Choroid plexus epithelial cell (primary cell): ENCODE measurements at regions not wholly inside any gene's neighbourhood (a gene's known extent, or its start where the extent isn't known, plus 50 kb on each side); places are given as distances from the start of the nearest gene placed in this dataset.
"Not testable (repeated sequence)": the region's sequence is repeated elsewhere in the genome, so short reads cannot be mapped to it uniquely, and the experiment has no call there.

Source experiments
- DNase-seq: peaks from one replicate; pipeline ENCODE4 v3.0.0-alpha.2; 2010; ENCODE audit warnings: low read depth
- H3K4me3 ChIP-seq: 2 replicates; pipeline ENCODE4 v1.5.1; 2011; ENCODE audit warnings: low read depth, mild to moderate bottlenecking, control low read depth, low read length, moderate library complexity
- TF ChIP-seq, protein P1 (sequence below): conservative IDR thresholded peaks from 2 replicates; pipeline ENCODE4 v1.5.1; 2011; ENCODE audit warnings: low read depth, mild to moderate bottlenecking, control low read depth, inconsistent platforms, low read length, moderate library complexity

DNA sequence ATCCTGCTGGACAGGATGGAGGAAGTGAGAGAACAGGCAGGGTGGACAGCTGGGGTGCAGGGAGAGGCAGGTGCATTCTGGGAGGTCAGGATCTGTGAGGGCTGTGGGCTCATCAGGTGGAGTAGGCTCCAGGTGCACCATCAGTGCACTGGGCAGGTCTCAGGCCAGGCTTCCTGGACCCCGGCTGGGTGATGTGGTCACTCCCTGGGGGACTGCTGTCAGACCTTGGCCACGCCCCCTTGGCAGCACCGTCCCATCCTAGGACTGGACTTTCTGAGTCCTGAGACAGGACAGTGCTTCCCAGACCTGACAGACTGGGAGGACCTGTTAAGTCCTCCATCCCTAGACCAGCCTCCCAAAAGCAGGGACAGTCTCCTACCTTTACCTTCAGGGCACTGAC is 626.7 kb upstream of the DEFB115 start:
- TF ChIP-seq, protein P1, sequence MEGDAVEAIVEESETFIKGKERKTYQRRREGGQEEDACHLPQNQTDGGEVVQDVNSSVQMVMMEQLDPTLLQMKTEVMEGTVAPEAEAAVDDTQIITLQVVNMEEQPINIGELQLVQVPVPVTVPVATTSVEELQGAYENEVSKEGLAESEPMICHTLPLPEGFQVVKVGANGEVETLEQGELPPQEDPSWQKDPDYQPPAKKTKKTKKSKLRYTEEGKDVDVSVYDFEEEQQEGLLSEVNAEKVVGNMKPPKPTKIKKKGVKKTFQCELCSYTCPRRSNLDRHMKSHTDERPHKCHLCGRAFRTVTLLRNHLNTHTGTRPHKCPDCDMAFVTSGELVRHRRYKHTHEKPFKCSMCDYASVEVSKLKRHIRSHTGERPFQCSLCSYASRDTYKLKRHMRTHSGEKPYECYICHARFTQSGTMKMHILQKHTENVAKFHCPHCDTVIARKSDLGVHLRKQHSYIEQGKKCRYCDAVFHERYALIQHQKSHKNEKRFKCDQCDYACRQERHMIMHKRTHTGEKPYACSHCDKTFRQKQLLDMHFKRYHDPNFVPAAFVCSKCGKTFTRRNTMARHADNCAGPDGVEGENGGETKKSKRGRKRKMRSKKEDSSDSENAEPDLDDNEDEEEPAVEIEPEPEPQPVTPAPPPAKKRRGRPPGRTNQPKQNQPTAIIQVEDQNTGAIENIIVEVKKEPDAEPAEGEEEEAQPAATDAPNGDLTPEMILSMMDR, result no peak
- H3K4me3 ChIP-seq, result no peak overlapping the region
- DNase-seq, result no peak

DNA sequence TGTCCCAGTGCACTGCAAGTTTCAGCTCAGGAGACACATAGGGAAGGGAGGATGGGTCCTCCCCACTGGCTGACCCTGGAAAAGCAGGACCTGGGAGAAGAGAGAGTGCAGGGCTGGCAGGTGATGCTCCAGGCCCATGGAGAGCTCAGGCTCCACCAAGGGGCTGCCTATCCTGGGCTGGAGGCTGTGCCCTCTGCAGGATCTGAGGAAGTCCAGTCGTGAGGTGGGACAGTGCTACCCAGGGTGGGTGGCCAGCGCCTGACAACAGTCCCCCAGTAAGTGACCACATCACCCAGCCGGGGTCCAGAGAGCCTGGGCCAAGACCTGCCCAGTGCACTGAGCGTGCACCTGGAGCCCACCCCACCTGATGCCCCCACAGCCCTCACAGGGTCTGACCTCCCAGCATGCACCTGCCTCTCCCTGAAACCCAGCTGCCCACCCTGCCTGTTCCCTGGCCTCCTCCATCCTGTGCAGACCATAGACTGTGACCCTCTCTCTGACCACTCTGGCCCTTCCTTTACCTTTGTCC is 626.1 kb upstream of the DEFB115 start:
- not testable (repeated sequence) for DNase-seq, H3K4me3 ChIP-seq

DNA sequence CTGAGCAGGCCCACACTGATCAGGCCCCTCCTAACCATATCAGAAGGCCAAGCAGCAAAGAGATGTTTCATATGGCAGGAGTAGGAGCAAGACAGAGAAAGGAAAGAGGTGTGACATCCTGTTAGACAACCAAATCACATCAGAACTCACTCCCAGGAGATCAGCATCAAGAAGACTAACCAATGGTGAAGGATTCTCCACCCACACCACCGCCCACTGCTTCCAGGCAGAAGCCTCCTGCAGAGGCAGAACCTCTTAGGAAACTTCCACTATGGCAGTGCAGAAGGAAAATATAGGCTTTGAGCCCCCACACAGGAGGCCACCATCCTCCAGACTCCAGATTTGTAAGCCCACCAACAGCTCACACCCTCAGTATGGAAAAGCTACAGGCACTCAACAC is 624.7 kb upstream of the DEFB115 start:
- H3K4me3 ChIP-seq, DNase-seq: not testable (repeated sequence)

DNA sequence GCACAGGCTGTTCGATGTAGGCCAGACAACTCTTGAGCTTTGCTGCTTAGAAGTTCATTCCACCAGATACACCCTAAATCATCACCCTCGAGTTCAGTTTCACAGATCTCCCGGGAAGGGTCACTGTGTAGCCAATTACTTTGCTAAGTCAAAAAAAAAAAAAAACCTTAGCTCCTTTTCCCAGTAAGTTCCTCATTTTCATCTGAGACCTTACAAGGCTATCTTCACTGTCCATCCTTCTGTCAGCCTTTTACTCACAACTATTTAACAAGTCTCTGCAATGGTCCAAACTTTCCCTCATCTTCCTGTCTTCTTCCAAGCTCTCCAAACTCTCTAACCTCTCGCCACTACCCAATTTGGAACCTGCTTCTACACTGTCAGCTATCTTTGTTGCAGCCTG is 615.9 kb upstream of the DEFB115 start:
- not testable (repeated sequence) for H3K4me3 ChIP-seq, DNase-seq

DNA sequence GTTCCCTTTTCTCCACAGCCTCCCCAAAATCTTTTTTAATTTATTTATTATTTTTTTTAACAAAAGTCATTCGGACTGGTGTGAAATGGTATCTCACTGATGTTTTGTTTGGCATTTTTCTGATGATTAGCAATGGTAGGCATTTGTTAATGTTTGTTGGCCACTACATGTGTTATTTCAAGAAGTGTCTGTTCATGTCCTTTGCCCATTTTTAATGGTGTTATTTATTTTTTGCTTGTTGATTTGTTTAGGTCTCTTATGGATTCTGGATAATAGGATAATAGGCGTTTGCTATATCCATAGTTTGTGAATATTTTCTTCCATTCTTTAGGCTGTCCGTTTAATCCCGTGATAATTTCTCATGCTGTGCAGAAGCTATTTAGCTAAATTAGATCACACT is 596.5 kb upstream of the DEFB115 start:
- H3K4me3 ChIP-seq, DNase-seq: not testable (repeated sequence)

DNA sequence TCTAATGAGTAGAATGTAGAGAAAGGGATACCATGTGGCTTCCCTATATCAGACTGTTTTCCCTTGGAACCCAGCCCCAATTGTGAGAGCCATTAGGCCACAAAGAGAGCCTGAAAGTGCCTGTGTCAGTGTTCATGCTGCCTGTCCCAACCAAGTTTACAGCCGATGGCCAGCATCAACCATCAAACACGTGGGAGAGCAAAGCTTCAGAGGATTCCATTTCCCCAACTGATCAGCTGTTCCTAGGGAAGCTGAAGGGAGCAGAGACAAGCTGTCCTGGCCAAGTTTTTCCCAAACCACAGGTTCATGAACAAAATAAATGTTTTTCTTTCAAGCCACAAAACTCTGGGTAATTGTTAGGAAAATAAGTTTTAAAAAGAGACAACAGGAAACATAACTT is 589.0 kb upstream of the DEFB115 start:
- DNase-seq, result not testable (repeated sequence)

DNA sequence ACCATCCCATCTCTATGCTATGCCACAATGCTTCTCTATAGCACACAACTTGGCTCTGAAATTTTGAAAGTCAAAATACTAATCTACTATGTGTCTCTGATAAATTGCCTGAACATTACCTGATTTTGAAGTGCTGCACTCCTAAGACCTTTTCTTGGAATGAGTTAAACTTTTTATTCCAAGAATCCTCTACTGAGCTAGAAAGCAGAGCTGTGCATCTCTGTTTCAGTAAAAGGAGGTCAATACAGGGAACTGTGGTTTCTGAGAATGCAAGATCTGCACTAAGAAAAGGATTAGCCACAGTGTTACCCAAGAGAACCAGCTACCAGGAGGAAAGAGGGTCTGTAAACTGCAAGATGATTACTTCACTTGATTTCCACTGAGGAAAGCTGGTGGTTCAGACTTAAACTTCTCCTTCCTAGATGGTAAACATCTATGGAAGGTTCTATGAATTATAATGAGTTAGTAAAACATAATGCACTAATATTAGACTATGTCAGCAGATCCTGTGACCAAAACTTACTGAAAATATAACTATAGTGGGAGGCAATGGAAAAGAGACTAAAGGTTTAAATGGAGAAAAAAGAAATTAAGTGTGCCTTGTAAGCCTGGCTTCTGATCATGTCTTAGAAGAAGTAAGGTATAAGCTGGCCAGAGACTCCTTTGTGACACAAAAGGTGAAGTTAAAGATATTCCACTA is 588.0 kb upstream of the DEFB115 start:
- H3K4me3 ChIP-seq, DNase-seq: not testable (repeated sequence)

More for the DNA sequence above, 589.0 kb upstream of the DEFB115 start:
- not testable (repeated sequence) for H3K4me3 ChIP-seq

DNA sequence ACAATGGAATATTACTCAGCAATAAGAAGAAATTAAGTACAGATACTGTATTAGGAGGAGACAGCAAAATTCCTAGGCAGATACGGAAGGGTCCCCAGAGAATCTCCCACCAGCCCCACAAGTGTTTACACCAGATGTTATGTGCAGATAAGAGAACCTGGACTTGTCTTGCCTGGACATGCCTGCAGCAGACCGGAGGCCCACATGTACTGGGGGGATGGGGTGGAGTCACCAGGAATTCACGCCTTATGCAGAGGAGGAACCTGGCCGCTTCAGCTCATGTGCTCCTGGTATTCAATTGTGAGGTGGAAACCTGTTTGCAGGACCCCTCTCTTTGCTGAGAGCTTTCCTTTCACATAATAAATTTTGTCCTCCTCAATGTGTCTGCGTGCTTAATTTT is 586.3 kb upstream of the DEFB115 start:
- not testable (repeated sequence) for DNase-seq, H3K4me3 ChIP-seq

DNA sequence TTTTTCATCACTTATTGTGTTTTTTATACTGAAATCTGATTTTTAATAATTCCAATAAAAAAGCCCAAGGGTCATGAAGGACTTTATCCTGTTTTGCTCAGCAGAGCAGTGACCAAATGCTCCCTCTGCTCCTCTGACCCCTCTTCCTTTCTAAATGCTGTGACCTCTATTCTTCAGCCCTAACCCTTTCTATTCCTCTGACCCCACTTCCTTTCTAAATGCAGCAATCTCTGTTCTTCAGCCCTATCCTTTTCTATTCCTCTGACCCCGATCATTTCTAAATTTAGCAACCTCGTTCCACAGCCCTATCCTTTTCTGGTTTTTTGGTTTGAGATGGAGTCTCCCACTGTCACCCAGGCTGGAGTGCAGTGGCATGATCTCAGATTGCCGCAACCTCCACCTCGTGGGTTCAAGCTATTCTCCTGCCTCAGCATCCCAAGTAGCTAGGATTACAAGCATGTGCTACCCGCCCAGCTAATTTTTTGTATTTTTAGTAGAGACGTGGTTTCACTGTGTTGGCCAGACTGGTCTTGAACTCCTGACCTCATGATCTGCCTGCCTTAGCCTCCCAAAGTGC is 581.4 kb upstream of the DEFB115 start:
- DNase-seq, result not testable (repeated sequence)

DNA sequence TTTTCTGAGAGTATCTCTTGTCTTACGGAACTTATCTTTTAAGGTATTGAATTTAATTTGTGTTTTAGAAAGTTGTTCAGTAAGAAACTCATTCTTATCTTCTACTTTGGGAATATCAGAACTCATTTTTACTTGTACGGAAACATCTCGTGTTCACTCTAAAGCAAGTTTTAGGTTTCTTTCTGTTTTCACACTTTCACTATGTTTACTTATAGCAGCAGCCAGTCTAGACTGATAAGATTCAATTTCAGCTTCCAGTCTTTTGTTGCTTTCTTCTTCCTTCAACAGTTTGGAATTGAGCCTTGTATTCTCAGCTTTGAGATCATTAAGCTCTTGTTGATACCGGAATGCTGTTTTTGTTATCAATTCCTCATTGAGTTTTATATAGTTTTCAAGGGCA is 575.2 kb upstream of the DEFB115 start:
- DNase-seq, H3K4me3 ChIP-seq: not testable (repeated sequence)

More for the DNA sequence above, 581.4 kb upstream of the DEFB115 start:
- H3K4me3 ChIP-seq, result not testable (repeated sequence)

DNA sequence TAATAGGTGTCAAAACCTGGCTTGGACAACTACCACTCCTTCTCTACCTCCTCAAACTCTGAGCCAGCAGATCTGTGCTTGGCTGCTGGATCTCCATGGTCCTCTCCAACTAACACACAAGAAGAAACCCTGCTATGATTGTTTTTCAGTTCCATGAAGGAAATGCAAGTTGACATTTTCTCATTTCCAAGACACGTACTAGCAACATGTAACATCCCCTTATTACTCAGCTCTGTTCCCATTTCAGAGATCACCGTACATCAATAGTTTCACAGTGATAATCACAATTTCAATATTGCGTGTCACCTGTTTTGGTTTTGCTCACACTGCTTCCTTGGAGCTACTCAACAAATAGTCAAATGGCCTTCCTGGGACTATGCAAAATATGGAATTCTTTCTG is 544.6 kb upstream of the DEFB115 start:
- not testable (repeated sequence) for DNase-seq

DNA sequence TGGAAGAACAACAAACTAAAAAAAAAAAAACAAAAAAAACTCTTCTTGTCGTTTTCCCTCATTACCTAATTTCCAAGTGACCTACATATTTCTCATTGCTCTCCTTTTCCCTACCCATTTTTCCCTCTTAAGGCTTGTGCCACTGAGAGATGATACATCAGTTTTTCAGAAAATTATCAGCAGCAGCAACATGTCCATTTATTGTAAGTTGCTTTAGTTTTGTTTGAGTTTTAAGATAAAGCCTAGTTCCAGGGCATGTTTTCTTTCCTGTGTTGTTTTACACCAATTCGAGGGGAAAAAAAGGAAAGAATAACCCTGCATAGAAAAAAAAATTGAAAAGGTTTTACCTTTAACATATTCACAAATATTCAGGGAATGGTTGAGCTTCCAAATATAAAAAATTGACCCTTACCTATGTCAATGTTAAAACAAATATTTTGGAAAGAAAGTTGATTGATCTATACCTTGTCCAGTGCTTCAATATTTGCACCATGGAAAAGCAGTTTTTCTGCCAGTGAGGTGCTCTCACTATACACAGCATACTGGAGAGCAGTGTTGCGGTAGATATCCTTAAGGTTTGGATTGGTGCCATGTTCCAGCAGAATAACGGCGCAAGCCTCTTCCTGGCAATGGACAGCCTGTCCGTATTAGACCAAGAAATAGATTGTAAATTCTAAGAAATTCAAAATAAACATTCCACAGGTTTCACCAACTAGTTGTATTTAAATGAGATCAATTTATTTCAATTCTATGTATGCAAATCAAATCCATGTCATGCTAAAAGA is 537.9 kb upstream of the DEFB115 start:
- DNase-seq, H3K4me3 ChIP-seq: not testable (repeated sequence)

More for the DNA sequence above, 544.6 kb upstream of the DEFB115 start:
- H3K4me3 ChIP-seq, result not testable (repeated sequence)

DNA sequence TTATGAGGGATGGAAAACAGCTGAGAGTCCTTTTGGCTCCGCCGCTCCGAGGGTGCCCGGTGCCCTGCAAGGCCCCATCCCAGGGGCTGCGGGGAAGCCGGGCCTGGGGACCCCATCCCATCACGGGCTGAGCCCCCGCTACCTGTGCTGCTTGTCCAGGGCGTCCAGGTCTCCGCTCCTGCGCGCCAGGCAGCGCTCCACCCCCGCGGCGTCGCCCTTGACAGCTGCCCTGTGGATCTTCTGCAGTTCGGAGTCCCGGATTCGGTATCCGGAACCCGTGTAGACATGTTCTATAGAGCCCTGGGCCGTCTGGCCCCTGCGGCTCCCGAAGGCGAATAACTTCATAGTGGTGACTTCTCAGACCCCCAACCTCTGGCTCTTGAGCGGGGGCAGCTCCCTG is 534.0 kb upstream of the DEFB115 start:
- H3K4me3 ChIP-seq, DNase-seq: not testable (repeated sequence)

DNA sequence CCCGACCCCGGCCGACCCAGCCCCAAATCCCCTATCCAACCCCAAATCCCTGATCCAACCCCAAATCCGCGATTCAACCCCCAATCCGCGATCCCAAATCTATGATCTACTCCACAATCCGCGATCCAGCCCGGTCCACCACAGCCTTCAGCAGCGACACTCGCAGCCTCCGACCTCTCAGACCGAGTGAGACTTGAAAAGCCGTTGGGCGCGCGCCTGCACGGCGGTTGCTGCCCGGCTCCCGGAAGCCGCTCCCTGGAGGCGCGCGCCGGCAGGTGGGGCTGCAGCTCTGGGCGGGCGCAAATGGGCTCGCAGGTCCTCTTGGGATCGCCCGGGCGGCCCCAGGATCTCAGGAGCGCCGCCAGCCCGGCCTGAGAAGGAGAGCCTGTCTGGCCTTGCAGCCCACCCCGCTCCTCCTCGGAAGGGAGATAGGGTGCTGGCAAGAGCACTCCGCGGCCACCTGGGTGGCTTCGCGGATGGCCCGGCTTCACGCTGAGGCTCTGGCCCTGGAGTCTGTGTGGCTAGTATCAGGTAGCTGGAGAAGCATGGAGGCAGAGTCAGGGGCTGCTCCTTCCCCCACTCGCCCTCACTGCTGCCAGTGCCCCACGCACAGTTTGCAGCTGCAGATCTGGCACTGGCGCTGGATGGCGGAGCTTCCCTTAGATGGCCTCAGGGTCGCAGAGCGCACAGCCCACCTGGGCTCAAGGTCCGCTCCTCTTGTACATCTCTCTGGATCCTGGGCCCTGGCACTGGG is 533.4 kb upstream of the DEFB115 start:
- H3K4me3 ChIP-seq, DNase-seq: not testable (repeated sequence)

DNA sequence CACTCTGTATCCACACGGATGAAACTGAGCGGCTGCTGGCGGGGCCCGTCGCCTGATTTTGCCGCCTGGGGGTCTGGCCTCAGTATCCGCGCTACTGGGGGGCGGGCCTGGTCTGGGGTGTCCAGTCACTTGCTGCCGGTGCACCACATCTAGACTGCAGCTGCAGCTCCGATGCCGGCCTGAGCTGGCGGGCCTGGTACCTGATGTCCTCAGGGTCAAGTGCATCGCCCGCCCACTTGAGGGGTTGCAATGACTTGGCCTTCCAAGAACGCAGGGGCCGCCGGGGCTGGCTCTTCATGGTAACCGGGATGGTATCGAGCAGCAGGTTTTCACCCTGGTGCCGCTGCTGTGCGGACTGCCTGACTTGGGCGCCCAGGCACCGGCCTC is 532.8 kb upstream of the DEFB115 start:
- not testable (repeated sequence) for DNase-seq, H3K4me3 ChIP-seq

DNA sequence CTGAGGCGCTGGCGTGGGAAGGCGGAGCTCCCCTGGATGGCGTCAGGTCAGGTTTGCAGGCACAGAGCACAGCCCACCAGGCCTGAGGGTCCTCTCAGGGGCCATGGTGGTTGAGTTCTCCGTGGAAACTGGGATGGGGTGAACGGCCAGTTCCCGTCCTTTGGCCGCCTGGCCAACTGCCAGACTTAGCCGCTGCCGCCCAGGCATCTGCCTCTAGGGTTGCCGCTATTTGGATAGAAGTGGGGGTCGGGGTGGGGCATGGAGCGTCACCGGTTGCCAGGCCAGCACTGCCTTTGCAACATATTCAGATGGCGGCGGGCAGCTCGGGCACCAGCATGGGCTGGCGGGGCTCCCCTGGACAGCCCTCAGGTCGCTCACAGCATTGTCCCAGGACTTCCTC is 532.3 kb upstream of the DEFB115 start:
- H3K4me3 ChIP-seq, result not testable (repeated sequence)

DNA sequence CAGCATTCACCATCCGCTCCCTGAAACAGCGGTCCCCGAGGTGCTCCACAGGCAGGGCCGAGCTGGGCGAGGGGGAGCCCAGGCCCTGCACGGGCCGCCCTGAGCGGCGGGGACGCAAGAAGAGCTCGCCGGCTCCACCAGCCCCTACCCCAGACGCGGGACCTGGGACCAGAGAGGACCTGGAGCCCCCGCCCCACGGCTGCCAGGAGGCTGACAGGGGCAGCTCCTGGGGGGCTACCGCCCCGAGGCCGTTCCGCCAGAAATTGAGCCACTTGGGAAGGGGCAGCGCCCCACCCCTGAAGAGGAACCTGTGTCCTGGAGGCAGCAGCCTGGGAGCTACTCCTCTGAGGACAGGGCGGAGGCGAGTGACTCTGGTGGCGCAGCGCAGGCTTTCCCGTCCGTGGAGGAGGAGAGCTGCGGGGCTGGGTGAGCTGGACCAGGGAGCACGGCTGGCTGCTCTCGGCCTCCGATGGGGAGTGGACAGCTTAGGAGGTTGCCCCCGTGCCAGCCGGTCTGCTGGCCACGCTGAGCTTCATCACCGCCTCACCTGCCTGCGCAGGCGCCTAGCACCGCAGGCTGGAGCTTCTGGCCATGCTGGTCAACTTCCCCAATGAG is 529.1 kb upstream of the DEFB115 start:
- DNase-seq, H3K4me3 ChIP-seq: not testable (repeated sequence)

More for the DNA sequence above, 532.3 kb upstream of the DEFB115 start:
- not testable (repeated sequence) for DNase-seq
